NCI-H2196 treated with DMSO at 0.1 percent for 48 hours (cell line): ENCODE measurements at regions not wholly inside any gene's neighbourhood (a gene's known extent, or its start where the extent isn't known, plus 50 kb on each side); places are given as distances from the start of the nearest gene placed in this dataset.
"Not testable (repeated sequence)": the region's sequence is repeated elsewhere in the genome, so short reads cannot be mapped to it uniquely, and the experiment has no call there.

ENCODE experiments used
- DNase-seq: peaks from one replicate; lab custom pipeline; 2025; ENCODE audit not compliant: unreplicated experiment; lab: John Stamatoyannopoulos, UW

- DNase-seq: no peak
These were observed 158.9 kb downstream of the LY86 start for GRCh38 chr6:6747371-6747770.

- DNase-seq: no peak
These were observed 159.5 kb downstream of the LY86 start for GRCh38 chr6:6748001-6748400.

- DNase-seq: no peak
These were observed 161.4 kb downstream of the LY86 start for GRCh38 chr6:6749702-6750491.

- no peak for DNase-seq
These were observed 162.2 kb downstream of the LY86 start for GRCh38 chr6:6750594-6751265.

- no peak for DNase-seq
These were observed 162.7 kb downstream of the LY86 start for GRCh38 chr6:6751266-6751596.

GRCh38 chr6:6751619-6752023, 163.1 kb downstream of the LY86 start:
- DNase-seq: no peak

- no peak for DNase-seq
These were observed 163.6 kb downstream of the LY86 start for GRCh38 chr6:6752129-6752528.

- DNase-seq: no peak
These were observed 164.8 kb downstream of the LY86 start for GRCh38 chr6:6753301-6753700.

GRCh38 chr6:6756526-6756925, 168.0 kb downstream of the LY86 start:
- DNase-seq: no peak

- no peak for DNase-seq
These were observed 170.0 kb downstream of the LY86 start for GRCh38 chr6:6758546-6758914.

GRCh38 chr6:6758915-6759654, 170.6 kb downstream of the LY86 start:
- DNase-seq: peak; percentile 20

GRCh38 chr6:6760002-6760401, 171.5 kb downstream of the LY86 start:
- no peak for DNase-seq

- DNase-seq: not testable (repeated sequence)
These were observed 174.0 kb downstream of the LY86 start for GRCh38 chr6:6762566-6762965.

- no peak for DNase-seq
These were observed 176.4 kb downstream of the LY86 start for GRCh38 chr6:6764764-6765434.

GRCh38 chr6:6766230-6766905, 177.8 kb downstream of the LY86 start:
- DNase-seq: no peak

GRCh38 chr6:6769466-6769865, 180.9 kb downstream of the LY86 start:
- DNase-seq: no peak

- DNase-seq: no peak
These were observed 182.9 kb downstream of the LY86 start for GRCh38 chr6:6771224-6771945.

GRCh38 chr6:6771964-6772363, 183.4 kb downstream of the LY86 start:
- no peak for DNase-seq

GRCh38 chr6:6772751-6773150, 184.2 kb downstream of the LY86 start:
- DNase-seq: no peak

- no peak for DNase-seq
These were observed 186.6 kb downstream of the LY86 start for GRCh38 chr6:6775074-6775473.
